Neutrophil (primary cell): ENCODE measurements at regions not wholly inside any gene's neighbourhood (a gene's known extent, or its start where the extent isn't known, plus 50 kb on each side); places are given as distances from the start of the nearest gene placed in this dataset.

Experiments
- H3K27ac ChIP-seq: fragments of 200-600 bp; sonication (generic); 2 replicates; pipeline ENCODE4 v1.5.1; 2016; ENCODE audit warnings: mild to moderate bottlenecking, moderate library complexity
- H3K27me3 ChIP-seq: fragments of 200-600 bp; sonication (generic); 2 replicates; pipeline ENCODE4 v1.6.0; 2016; ENCODE audit warnings: mild to moderate bottlenecking
- H3K36me3 ChIP-seq: fragments of 200-600 bp; sonication (generic); 2 replicates; pipeline ENCODE4 v1.5.1; 2017
- H3K4me1 ChIP-seq, 2 experiments: fragments of 200-600 bp in 1 of 2; sonication (generic) in 1 of 2; 1 replicate in 1 of 2; 2 replicates in 1 of 2; pipeline versions ENCODE4 v1.5.1 to v1.6.1; 2013 to 2016; ENCODE audit warnings: low read depth in 1 of 2, low read length in 1 of 2, mild to moderate bottlenecking in 1 of 2, moderate library complexity in 1 of 2; ENCODE audit not compliant: control insufficient read depth in 1 of 2, insufficient read depth in 1 of 2
- H3K4me3 ChIP-seq, 2 experiments: fragments of 200-600 bp in 1 of 2; sonication (generic) in 1 of 2; 1 replicate in 1 of 2; 2 replicates in 1 of 2; pipeline ENCODE4 v1.5.1; 2013 to 2016; ENCODE audit warnings: low read depth in 1 of 2, low read length in 1 of 2, mild to moderate bottlenecking in 1 of 2, moderate library complexity in 1 of 2
- H3K9me3 ChIP-seq: fragments of 200-600 bp; sonication (generic); 2 replicates; pipeline ENCODE4 v1.5.1; 2016
- TF ChIP-seq, protein P1 (sequence below): fragments of 200-600 bp; sonication (generic); IDR thresholded peaks from 2 replicates; pipeline ENCODE4 v1.5.1; 2016; ENCODE audit warnings: antibody characterized with exemption

DNA sequence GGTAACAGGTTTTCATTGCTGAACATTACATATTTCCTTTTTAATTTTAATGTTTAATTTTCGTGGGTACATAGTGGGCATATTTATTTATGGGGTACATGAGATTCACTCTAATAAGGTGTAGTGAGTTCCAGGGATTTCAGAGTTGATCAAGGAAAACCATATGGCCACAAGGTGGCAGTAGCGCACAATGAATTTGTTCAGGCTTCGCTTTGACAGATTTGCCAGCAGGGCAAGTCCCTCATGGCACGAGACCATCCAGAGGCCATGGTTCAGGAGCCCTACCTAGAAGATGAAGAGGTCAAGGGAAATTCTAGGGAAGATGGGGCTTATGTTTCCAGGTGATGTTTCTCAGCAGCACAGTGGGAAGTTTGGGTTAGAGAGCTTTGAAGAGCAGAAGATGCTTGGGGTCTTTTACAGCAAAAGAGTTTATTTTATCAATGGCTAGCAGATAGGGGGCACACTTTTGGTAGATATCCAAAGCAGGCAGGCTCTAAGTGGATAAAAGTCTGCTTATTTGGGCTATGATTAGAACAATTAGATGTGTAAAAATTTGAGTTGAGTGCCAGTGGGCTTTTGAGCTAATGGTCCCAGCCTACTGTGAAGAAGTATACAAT is 1004.4 kb downstream of the AACS start:
- Histone ChIP-seq H3K27ac (no peak overlapping the region), H3K4me3 (no peak overlapping the region), H3K27me3 (no peaks in the 10 kb centered on the region), H3K36me3 (no peaks in the 10 kb centered on the region), H3K4me1 (no peaks in the 10 kb centered on the region), H3K9me3 (no peaks in the 10 kb centered on the region)
- TF ChIP-seq, protein P1, sequence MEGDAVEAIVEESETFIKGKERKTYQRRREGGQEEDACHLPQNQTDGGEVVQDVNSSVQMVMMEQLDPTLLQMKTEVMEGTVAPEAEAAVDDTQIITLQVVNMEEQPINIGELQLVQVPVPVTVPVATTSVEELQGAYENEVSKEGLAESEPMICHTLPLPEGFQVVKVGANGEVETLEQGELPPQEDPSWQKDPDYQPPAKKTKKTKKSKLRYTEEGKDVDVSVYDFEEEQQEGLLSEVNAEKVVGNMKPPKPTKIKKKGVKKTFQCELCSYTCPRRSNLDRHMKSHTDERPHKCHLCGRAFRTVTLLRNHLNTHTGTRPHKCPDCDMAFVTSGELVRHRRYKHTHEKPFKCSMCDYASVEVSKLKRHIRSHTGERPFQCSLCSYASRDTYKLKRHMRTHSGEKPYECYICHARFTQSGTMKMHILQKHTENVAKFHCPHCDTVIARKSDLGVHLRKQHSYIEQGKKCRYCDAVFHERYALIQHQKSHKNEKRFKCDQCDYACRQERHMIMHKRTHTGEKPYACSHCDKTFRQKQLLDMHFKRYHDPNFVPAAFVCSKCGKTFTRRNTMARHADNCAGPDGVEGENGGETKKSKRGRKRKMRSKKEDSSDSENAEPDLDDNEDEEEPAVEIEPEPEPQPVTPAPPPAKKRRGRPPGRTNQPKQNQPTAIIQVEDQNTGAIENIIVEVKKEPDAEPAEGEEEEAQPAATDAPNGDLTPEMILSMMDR = no peak

DNA sequence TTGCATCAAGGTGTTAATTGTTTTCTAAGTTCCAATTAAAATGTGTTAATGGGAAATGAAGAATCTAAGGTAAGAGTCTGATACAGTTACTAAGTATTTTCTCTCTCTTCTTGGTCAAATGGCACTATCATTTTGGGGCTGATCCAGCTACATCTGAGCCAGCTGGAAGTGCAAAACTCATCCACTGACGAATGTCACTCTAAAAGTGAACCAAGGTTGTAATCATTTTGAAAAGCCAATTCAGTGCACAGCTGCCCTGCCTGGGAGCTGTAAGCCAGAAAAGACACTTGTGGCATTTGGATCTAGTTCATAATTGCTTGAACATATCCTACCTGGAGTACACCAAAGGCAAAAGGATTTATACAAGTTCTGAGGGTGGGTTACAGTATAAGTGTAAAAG is 1011.3 kb downstream of the AACS start:
- no peaks in the 10 kb centered on the region for H3K9me3 ChIP-seq
- TF ChIP-seq, protein P1 = no peak
- no peaks in the 10 kb centered on the region for H3K27me3 ChIP-seq
- H3K4me1 ChIP-seq = no peaks in the 10 kb centered on the region
- H3K4me3 ChIP-seq = no peak overlapping the region
- no peak overlapping the region for H3K27ac ChIP-seq
- no peaks in the 10 kb centered on the region for H3K36me3 ChIP-seq

DNA sequence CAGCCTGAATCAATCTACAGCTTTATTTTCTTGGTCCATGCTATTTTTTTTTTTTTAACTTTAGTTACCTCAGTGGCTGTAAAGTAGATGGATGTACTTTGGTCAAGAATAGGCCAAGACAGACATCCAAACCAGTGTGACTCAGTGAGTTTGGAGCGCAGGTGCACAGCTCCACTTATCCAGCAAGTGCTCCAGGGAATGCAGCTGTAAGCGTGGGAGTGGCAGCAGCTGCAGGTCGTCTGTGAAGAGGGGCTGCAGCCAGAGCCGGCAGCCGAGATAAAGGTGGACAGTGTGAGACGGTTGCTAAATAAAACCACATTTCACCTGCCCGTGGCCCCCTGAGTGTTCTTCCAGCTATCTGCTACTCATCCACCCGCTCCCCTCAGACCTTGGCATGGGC is 1018.7 kb downstream of the AACS start:
- Histone ChIP-seq H3K4me3 (no peak overlapping the region), H3K27ac (no peak overlapping the region), H3K36me3 (no peaks in the 10 kb centered on the region), H3K9me3 (no peaks in the 10 kb centered on the region), H3K4me1 (no peaks in the 10 kb centered on the region), H3K27me3 (no peaks in the 10 kb centered on the region)
- TF ChIP-seq, protein P1 = no peak

DNA sequence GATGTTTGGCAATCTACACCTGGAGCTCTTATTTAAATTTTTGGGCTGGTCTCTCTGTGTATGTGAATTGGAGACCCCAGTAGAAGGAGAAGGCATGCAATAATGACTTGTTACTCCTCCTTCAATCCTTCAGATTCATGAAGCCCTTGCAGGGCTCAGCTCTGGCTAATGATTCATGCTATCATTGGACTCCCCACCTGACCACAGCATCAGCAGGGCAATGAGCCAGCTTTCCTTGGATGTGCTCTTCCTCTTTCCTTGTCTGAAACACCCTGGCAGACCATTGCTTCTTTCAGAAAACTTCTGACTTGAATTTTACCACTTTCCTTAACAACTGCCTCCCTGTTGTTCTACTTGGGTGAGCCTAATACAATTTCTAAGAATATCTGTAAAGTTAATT is 1019.2 kb downstream of the AACS start:
- TF ChIP-seq, protein P1 = no peak
- Histone ChIP-seq H3K27me3 (no peaks in the 10 kb centered on the region), H3K4me1 (no peaks in the 10 kb centered on the region), H3K4me3 (no peak overlapping the region), H3K36me3 (no peaks in the 10 kb centered on the region), H3K9me3 (no peaks in the 10 kb centered on the region), H3K27ac (no peak overlapping the region)

DNA sequence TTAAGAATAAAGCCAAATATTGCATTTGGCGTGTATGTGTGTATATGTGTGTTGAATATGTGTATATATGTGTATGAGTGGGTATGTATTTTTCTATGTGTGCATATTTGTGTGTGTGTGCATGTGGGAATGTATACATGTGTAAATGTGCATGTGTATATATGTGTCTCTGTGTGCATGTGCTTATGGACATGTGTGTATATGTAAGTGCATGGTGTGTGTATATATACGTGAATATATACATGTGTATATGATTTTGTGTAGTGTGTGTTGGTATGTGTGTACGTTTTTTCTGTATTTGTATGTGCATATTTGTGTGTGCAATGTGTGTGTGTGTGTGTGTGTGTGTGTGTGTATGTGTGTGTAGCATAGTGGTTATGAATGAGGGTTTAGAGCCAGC is 1021.0 kb downstream of the AACS start:
- TF ChIP-seq, protein P1 = no peak
- Histone ChIP-seq H3K27me3 (no peaks in the 10 kb centered on the region), H3K9me3 (no peaks in the 10 kb centered on the region), H3K4me1 (no peaks in the 10 kb centered on the region), H3K4me3 (no peak overlapping the region), H3K27ac (no peak overlapping the region), H3K36me3 (no peaks in the 10 kb centered on the region)

DNA sequence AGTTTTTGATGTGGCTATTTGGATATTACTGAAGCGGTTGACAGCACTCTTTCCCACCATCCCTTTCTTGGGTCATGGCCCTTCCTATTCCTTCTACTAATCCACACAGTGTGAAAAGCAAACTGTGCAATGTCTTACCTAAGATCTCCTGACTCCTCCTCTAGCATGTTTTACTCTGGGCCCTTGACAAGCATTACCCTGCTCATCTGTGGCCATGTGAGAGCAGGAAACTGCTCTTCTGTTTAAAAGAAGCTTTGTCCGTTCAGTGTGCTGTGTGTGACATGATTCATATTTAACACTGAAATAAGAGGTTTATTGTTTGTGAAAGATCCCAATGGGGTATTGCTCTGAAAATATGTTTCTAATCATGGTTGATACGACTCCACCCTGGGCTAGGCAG is 1022.5 kb downstream of the AACS start:
- Histone ChIP-seq H3K4me1 (no peaks in the 10 kb centered on the region), H3K4me3 (no peak overlapping the region), H3K9me3 (no peaks in the 10 kb centered on the region), H3K27ac (no peak overlapping the region), H3K27me3 (no peaks in the 10 kb centered on the region), H3K36me3 (no peaks in the 10 kb centered on the region)
- TF ChIP-seq, protein P1 = no peak
